BJ (cell line): ENCODE measurements at regions not wholly inside any gene's neighbourhood (a gene's known extent, or its start where the extent isn't known, plus 50 kb on each side); places are given as distances from the start of the nearest gene placed in this dataset.
"Not testable (repeated sequence)": the region's sequence is repeated elsewhere in the genome, so short reads cannot be mapped to it uniquely, and the experiment has no call there.

Experiments
- CTCF ChIA-PET: fragments of 350-600 bp; formaldehyde crosslinking; extraction: SDS; loops from one replicate; lab custom pipeline; 2021; ENCODE audit warnings: antibody characterized with exemption, inconsistent platforms; lab: Yijun Ruan, JAX
- POLR2A ChIA-PET: fragments of 300-600 bp; sonication (Branson Sonifier 250); formaldehyde crosslinking; extraction: SDS; loops from one replicate; lab custom pipeline; 2021; ENCODE audit warnings: antibody characterized with exemption; lab: Charles Lee
- DNase-seq: peaks from one replicate; pipeline ENCODE4 v3.0.0-alpha.2; 2011; ENCODE audit warnings: low read depth
- H3K27me3 ChIP-seq: 2 replicates; pipeline ENCODE4 v1.6.0; 2011; ENCODE audit warnings: low read length; ENCODE audit not compliant: control insufficient read depth, insufficient read depth
- H3K36me3 ChIP-seq: 2 replicates; pipeline ENCODE4 v1.5.1; 2011; ENCODE audit warnings: low read length; ENCODE audit not compliant: control insufficient read depth, insufficient read depth
- H3K4me3 ChIP-seq: 2 replicates; pipeline ENCODE4 v1.5.1; 2011; ENCODE audit warnings: low read depth, mild to moderate bottlenecking, control low read depth, low read length
- TF ChIP-seq, protein P1 (sequence below): IDR thresholded peaks from 2 replicates; pipeline ENCODE4 v1.5.1; 2011; ENCODE audit warnings: low read depth, mild to moderate bottlenecking, control low read depth, inconsistent platforms, low read length, moderate library complexity; ENCODE audit not compliant: insufficient read depth

DNA sequence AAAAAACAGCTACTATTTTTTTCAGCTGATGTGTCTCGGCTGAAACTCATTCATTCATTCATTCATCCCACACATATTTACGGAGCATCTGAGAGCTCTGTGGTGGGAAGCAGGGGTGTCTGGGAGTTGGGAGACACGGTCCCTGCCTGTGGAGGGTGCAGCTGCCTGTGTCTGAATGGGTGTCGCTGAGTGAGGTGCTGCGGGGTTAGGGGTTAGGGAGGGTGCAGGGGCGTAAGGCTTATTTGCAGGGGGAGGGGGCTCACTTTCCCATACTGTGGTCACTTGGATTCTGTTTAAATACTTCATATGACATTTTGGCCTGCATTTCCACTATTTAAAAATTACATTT is 89.4 kb upstream of the ASB18 start:
- no peaks in the 10 kb centered on the region for H3K36me3 ChIP-seq
- CTCF ChIA-PET: interaction anchor here (0.6 to 7.2 kb wide), 16 partner anchors 12 to 768 kb away, joined by 3 to 91 read pairs (median 4); no protein-coding TSS in a partner anchor
- no peak for DNase-seq
- TF ChIP-seq, protein P1, sequence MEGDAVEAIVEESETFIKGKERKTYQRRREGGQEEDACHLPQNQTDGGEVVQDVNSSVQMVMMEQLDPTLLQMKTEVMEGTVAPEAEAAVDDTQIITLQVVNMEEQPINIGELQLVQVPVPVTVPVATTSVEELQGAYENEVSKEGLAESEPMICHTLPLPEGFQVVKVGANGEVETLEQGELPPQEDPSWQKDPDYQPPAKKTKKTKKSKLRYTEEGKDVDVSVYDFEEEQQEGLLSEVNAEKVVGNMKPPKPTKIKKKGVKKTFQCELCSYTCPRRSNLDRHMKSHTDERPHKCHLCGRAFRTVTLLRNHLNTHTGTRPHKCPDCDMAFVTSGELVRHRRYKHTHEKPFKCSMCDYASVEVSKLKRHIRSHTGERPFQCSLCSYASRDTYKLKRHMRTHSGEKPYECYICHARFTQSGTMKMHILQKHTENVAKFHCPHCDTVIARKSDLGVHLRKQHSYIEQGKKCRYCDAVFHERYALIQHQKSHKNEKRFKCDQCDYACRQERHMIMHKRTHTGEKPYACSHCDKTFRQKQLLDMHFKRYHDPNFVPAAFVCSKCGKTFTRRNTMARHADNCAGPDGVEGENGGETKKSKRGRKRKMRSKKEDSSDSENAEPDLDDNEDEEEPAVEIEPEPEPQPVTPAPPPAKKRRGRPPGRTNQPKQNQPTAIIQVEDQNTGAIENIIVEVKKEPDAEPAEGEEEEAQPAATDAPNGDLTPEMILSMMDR: no peak
- H3K4me3 ChIP-seq: no peak overlapping the region
- POLR2A ChIA-PET: no interaction called here
- no peaks in the 10 kb centered on the region; the same call in 1 of the 2 replicates for H3K27me3 ChIP-seq

DNA sequence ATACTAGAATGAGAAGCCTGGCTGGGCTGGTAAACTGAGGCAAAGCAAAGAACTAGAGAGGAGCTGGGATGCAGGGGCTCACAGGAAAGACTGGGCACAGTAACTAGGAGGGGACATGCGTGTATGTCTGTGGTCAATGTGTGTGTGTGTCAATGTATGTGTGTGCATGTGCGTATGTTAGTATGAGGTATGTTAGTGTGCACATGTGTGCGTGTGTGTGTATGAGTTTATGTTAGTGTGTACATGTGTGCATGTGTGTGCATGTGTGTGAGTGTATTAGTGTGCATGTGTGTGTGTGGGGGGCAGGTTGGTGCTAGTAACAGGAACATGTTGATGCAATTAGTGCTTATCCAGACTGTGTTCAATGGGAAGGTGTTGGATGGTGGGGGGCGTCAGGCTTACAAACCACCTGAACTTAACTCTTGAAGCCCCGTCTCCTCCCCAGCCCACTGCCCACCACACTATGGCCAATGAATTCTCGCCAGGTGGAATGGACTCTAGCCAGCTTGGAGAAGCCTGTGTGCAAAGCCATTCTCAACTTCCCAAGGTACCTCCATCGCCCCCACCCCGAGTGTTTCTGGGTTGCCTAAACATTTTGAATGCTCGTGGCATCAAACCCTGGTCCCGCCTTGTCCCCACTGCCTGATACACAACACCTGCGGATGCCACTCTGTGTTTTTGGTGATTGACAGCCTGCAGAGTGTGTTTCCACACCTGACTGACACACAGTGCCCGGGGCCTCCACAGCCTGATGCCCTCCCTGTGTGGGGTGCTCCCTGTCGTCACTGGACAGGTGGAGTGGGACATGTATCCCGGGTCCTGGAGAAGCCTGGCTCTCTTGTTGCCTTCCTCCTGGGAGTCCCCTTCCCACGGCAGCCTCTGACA is 90.1 kb upstream of the ASB18 start:
- no peaks in the 10 kb centered on the region for H3K27me3 ChIP-seq
- TF ChIP-seq, protein P1: no peak
- H3K36me3 ChIP-seq: no peaks in the 10 kb centered on the region
- no peak for DNase-seq
- no peak overlapping the region for H3K4me3 ChIP-seq
- ChIA-PET CTCF (interaction anchor here (0.5 to 7.2 kb wide), 18 partner anchors 11 to 767 kb away, joined by 3 to 91 read pairs (median 4); no protein-coding TSS in a partner anchor), POLR2A (no interaction called here)

DNA sequence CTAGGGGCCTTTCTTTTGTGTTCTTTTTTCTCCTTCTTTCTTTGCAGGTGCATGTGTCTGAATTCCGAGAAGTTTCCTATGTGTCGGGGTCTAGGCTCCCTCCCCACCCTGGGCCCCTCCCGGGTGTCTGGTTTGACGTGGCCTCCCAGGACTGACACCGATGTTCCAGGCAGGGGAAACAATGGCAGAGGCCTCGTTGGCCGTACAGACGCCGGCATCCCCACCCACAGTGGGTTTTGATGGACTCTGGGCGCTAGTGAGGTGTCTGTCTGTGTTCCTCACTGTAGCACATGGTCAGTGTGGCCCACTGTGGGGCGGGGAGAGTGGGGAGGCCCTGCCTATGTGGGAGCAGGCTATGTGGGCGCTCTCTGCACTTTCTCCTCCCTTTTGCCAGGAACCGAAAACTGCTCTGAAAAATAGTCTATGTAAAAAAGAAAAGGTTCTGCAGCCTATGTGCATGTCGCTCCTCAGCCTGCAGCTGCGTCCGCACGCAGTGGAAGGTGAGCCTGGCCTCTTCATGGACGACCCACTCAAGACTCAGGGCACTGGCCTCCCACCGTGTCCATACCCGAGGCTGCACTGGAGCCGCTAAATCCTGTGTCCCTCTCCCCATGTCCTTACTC is 90.9 kb upstream of the ASB18 start:
- POLR2A ChIA-PET: no interaction called here
- Histone ChIP-seq H3K36me3 (no peaks in the 10 kb centered on the region), H3K27me3 (no peaks in the 10 kb centered on the region), H3K4me3 (no peak overlapping the region)
- no peak for DNase-seq
- TF ChIP-seq, protein P1: no peak
- CTCF ChIA-PET: interaction anchor here (1.9 to 4.8 kb wide), 3 partner anchors 11 to 706 kb away, joined by 6 to 47 read pairs (median 9); no protein-coding TSS in a partner anchor

DNA sequence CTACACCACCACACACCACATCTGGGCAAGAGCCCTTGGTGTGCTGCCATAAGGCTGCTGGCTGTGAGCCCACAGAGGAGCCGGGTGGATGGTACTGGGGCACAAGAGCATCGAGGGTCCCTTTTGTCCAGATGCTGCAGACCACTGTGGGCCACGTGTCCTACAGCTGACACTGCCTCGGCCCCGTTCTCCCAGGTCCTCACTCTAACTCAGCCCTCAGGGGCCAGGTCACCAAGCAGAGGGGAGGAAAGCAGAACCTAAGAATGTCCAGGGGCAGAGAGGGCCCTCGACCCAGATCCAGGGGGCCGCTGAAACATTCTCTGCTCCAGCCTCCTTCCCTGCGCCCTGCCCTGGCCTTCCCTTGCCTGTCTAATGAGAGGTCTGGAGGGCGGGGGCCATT is 91.7 kb upstream of the ASB18 start:
- TF ChIP-seq, protein P1: no peak
- H3K4me3 ChIP-seq: no peak overlapping the region
- POLR2A ChIA-PET: no interaction called here
- H3K27me3 ChIP-seq: no peaks in the 10 kb centered on the region
- CTCF ChIA-PET: interaction anchor here (2.0 to 4.8 kb wide), 2 partner anchors 671 to 705 kb away, joined by 9 to 47 read pairs; no protein-coding TSS in a partner anchor
- H3K36me3 ChIP-seq: no peaks in the 10 kb centered on the region
- no peak for DNase-seq

DNA sequence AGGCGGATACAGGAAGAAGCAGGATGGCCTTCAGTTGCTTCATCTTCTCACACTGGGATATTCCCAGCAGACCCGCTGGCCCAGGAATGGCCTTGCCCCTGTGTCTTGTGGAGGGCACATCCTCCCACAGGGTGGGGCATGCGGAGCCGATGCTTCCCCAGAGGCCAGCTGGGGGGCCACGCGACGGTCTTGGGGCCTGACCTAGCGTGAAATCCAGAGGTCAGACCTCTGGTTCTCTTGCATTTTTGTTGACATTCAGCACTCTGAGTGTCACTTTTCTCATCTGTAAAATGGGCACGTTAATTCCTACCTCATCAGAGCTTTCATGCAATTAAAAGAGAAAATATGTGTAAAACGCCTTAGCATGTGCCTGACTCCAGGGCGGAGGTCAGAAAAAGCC is 92.1 kb upstream of the ASB18 start:
- CTCF ChIA-PET: interaction anchor here (2.0 to 4.8 kb wide), 2 partner anchors 670 to 705 kb away, joined by 9 to 47 read pairs; no protein-coding TSS in a partner anchor

DNA sequence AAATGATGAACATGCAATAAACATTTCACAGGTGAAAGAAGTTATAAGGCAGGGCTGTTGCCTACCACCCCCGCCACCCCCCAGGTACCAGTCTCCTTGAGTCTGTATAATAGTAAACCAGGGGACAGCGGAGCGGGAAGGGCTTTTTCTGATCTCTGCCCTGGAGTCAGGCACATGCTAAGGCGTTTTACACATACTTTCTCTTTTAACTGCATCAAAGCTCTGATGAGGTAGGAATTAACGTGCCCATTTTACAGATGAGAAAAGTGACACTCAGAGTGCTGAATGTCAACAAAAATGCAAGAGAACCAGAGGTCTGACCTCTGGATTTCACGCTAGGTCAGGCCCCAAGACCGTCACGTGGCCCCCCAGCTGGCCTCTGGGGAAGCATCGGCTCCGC is 94.3 kb upstream of the ASB18 start:
- DNase-seq, POLR2A ChIA-PET, H3K4me3 ChIP-seq, H3K36me3 ChIP-seq, CTCF ChIA-PET, H3K27me3 ChIP-seq: not testable (repeated sequence)

More for the DNA sequence above, 92.1 kb upstream of the ASB18 start:
- H3K27me3 ChIP-seq, POLR2A ChIA-PET, DNase-seq, H3K4me3 ChIP-seq, H3K36me3 ChIP-seq: not testable (repeated sequence)
